ENCODE measurements at regions not wholly inside any gene's neighbourhood (a gene's known extent, or its start where the extent isn't known, plus 50 kb on each side); places are given as distances from the start of the nearest gene placed in this dataset.
A peak's percentile ranks its signal among the peaks of the same experiment; 100 is the strongest.

DNA sequence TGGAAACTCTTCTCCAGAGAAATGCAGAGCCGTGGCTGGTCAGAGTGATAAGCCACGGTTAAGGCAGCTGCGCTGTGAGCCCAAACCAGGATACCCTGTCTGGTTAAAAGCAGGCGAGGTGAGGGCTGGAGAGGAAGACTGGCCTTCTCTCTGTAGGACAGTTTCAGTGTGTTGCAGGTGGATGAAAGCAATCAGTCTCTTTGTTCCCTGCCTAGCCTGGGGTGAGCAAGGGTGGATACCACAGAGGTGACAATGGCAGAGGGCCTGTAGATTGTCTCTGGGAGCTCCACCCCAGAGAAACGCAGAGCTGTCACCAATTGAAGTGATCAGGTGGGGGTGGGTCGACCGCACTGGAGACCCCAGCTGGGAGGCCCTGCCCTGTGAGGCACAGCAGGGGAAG is 621.9 kb downstream of the LRFN5 start:
- no peak for DNase-seq

DNA sequence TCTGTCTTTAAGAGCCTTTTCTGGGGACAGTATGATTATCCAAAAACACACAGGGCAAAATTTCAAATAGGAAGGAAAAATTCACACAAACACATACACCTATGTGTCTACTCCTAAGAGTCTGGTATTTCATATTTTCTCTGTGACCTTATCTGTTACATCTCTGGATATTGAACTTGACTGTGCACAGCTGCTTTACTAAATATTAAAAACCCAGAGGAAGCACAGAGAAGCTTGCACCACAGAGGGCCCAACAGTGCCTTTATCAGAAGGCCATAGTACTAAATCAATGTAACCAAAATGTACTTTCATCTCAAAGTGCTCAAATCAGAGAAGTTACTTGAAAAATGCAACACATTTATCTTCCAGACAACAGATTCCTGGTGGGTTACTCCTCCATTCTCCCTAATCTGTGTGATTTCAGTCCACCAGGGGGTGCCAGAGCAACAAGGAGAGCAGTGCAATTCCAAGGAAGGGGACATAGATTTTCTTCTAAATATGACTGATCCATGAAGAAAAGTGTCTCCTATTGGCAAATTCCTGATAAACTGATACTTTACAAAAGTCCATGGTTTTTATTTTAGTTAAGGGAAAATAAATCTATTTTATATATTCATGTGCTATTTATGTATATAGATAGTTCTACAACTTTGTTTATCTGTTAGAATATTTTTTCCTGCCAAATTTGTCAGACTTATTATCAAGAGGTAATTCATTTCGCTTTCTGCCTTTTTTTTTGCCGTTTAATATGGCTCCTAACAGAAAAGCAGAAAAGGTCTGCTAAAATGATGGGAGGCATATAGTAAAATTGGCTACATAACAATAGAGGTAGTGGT is 617.6 kb downstream of the LRFN5 start:
- peak; percentile 70 for DNase-seq

GRCh38 chr14:42222924-42223471 is 616.3 kb downstream of the LRFN5 start:
- DNase-seq = peak; percentile 36

DNA sequence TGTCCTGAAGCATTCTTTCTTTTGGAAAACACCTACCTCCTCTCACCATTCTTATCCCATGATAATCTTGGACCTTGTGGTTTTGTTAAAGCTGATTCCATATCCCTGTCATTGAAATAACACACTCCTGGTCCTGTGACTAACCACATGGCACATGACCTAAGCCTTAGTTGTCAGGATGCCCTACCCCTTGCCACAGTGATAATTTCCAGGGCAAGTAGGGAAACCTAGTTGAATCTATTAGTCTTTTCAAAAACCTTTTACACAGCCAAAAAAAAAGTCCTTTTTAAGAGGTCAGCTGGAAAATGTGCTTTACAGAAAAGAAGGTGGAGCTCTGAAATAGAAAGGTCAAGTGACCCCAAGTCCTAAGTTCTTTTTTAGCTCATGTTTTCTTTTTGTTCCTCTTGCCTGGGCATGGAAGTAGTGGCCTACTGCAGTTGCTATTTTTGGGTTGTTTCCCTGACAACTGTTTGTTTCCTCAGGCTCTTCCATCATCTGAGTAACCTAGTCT is 608.4 kb downstream of the LRFN5 start:
- DNase-seq = peak; percentile 24

- no peak for DNase-seq
These were observed 594.3 kb downstream of the LRFN5 start for GRCh38 chr14:42200957-42201356.

- DNase-seq = no peak
These were observed 591.3 kb downstream of the LRFN5 start for GRCh38 chr14:42198010-42198409.

DNA sequence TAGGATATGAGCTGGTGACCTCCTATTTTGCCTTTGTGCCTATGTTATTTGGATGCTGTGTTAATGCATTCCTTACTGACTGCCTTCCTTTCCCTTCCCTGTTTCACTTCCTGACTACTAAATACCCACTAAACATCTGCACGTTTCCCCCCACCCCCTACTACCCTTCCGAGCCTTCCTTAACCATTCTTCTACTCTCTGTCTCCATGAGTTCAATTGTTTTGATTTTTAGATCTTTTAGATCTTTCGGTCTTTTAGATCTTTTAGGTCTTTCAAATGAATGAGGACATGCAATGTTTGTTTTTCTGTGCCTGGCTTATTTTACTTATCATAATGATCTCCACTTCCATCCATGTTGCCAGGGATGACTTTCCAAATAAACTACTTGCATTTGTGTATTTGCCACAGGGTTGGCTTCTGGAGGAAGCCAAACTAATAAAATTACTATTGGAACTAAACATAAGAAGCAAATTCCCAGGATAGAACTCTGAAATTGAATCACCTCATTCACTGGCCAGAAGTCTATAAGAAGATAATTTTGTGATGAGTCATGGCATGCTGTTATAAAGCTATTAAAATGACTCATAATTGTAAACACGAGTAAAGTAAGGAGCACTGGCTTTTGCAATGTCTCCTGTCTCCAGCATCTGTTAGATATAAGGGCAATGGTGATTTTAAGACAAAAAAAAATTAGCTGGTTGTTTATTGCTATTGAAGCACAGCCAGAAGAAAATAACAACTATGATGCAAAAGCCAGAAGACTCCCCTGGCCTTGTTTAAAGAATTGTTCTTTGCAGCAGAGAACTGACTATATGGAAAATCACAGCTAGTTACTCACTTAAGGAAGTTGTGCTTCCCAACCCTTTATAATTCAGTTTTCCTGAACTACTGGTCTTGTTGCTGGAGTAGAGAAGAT is 586.3 kb downstream of the LRFN5 start:
- peak; percentile 72 for DNase-seq

DNA sequence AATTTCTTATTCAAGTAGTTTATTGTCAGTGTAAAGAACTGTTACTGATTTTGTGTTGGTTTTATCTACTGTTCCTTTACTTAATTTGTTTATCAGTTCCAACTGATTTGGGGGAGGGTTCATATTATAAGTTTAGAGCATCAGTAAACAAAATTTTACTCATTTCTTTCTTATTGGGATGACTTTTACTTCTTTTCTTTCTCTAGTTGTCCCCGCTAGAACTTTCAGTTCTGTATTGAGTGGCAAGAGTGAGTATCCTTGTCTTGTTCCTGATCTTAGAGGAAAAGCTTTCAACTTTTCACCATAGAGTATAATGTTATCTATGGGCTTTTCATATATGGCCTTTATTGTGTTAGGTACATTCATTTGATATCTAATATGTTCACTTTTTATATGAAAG is 584.1 kb downstream of the LRFN5 start:
- DNase-seq = no peak

DNA sequence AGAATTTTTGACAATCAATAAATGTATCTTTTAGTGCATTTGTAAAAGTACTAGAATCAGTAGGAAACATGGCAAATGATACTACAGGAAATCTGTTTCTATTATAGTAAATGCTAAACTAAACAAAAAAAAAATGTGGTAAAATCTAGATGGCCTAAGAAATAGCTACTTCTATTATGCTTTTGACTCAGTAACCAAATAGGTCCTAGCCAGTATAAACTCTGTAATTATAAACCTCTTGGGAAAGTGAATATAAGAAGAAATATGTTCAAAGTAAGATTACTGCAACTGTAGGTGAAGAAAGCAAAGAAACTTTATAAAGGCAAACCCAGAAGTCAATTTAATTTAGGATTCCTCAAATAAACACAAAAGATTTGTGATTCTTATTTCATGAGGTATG is 581.2 kb downstream of the LRFN5 start:
- no peak for DNase-seq

DNA sequence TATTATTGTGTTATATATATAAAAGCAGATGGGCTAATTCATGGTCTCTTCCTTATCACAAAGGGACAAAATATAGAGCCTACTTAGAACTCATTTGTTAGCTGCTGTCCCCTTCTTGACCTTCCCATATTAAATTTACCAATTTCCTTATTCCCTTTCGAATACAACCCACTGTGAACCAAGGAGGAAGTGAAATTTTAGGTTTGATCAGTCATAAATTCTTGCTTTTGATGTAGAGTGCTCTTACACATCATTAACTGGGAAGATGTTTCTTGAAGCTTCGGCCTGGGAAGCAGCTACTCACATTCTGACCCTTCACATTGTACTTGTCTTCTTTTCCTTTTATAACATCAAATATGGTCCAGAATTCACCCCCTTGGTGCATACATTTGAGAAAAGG is 579.0 kb downstream of the LRFN5 start:
- no peak for DNase-seq

GRCh38 chr14:42174357-42174756 is 567.7 kb downstream of the LRFN5 start:
- no peak for DNase-seq

DNA sequence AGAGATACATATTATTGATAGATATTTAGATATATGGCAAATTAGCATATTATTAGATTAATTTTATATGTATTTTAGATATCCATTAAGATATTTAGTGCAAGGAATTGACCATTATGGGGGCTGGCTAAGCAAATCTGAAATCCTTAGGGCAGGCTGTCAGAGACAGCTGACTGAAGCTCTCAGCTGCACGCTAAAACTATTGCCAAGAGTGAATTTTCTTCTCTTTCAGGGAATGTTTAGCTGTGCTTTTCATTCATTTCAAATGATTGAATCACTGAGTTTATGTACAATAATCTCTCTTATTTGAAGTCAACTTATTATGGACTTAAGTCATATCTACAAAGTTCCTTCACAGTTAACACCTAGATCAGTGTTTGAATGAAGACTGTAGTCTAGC is 566.5 kb downstream of the LRFN5 start:
- peak; percentile 16 for DNase-seq

- no peak for DNase-seq
These were observed 565.6 kb downstream of the LRFN5 start for GRCh38 chr14:42172304-42172703.

DNA sequence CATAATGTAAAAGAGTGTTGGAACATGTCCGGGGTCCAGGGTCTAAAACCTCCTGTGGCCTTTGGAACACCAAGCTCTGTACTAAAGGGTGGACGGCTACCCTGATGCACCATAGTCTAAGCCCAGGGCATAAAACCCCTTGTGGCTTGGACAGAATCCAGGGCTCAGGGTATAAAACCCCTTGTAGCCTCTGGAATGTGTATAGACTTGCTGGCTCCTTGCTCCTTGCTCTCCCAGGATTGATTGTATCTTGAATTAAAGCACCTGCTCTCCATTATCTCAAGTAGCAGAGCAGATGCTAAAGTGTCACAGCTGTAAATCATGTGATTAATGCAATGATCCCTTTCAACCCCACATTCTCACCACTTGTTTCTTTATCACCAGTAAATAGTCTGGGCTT is 556.5 kb downstream of the LRFN5 start:
- no peak for DNase-seq

GRCh38 chr14:42159138-42159537 is 552.5 kb downstream of the LRFN5 start:
- no peak for DNase-seq

GRCh38 chr14:42149609-42150261 is 543.1 kb downstream of the LRFN5 start:
- DNase-seq = no peak

DNA sequence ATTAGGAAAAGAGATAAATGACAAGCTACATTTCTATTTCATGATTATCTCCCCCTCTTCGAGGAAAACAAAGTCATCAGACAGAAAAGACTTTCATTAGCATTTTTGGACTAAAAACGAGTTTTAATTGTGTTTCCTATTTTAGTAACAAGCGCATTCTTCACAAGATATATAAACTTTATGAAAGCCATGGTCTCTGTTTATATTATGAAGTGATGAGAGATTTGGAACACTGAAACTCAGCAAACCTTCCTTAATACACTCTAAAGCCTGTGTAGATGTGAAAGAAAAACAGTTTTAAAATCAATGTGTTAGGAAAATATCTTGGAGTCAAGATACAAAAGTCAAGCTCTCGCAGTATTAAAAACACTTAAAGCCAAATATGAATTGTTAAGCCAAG is 539.1 kb downstream of the LRFN5 start:
- DNase-seq = no peak

DNA sequence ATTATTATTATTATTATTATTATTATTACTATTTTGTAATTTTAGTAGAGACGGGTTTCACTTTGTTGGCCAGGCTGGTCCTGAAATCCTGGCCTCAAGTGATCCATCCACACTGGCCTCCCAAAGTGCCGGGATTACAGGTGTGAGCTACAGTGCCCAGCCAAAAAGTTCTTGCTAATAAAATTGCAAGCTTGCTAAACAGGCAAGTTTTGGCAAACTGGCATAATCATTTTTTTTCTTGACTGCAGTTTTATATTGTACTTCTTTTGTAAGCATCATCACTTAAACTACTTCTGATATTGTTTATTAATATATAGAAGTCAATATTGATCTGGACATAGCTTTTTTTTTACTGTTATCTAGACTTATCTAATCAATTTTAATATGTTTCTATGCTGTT is 536.4 kb downstream of the LRFN5 start:
- no peak for DNase-seq

DNA sequence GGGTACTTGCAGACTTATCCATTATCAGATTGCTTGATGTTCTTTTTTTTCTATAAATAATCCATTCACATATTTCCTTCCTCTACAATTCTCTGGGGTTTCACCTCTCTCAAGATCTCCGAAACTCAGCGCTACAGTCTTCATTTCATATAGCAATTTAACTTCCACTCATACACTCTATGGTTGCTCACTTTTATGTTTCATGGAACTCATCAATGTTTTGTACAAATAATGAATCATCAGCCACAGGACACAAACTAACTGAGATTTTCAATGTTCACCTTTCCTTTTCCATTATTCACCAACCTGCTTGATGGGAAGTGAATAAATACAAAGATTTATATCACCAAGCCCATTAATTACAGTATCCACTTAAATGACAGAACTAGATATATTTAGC is 534.7 kb downstream of the LRFN5 start:
- DNase-seq = no peak

GRCh38 chr14:42140831-42141279 is 534.2 kb downstream of the LRFN5 start:
- no peak for DNase-seq

DNA sequence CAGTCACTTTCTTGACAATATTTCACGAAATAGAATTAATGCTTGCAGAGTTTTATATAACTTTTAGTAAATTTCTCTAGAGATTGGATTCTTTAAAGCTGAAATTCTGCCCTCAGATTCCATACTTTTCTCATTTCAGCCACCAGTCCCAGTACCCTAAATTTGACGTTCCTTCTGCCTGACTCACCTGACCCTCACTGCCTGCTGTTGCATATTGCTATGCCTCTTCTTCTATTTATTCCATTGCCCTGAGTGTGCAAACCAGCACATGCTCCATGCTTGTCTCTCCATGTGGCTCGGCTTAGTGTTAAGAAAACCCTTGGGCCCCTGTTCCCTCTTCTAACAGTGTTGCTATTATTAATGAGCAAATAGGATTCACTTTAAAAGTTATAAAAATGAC is 533.3 kb downstream of the LRFN5 start:
- no peak for DNase-seq

GRCh38 chr14:42138406-42138805 is 531.7 kb downstream of the LRFN5 start:
- no peak for DNase-seq
